HG02678 (cell line): ENCODE measurements at regions not wholly inside any gene's neighbourhood (a gene's known extent, or its start where the extent isn't known, plus 50 kb on each side); places are given as distances from the start of the nearest gene placed in this dataset.

Experiments
- ATAC-seq: cut with Tn5 transposase; IDR thresholded peaks from one replicate; pipeline ENCODE4 v1.9.1; 2021; ENCODE audit warnings: mild to moderate bottlenecking, moderate library complexity; ENCODE audit not compliant: unreplicated experiment

GRCh38 chr20:21808863-21809664 is 103.6 kb downstream of the PAX1 start:
- ATAC-seq = no peak

- ATAC-seq = no peak
Observed at GRCh38 chr20:21808139-21808538, 102.7 kb downstream of the PAX1 start.

- no peak for ATAC-seq
Observed at GRCh38 chr20:21804802-21805201, 99.3 kb downstream of the PAX1 start.

GRCh38 chr20:21801193-21801592 is 95.7 kb downstream of the PAX1 start:
- ATAC-seq = no peak

GRCh38 chr20:21798384-21798783 is 92.9 kb downstream of the PAX1 start:
- no peak for ATAC-seq

GRCh38 chr20:21796059-21796458 is 90.6 kb downstream of the PAX1 start:
- ATAC-seq = no peak

GRCh38 chr20:21788082-21788481 is 82.6 kb downstream of the PAX1 start:
- ATAC-seq = no peak

- no peak for ATAC-seq
Observed at GRCh38 chr20:21781446-21782075, 76.1 kb downstream of the PAX1 start.

- ATAC-seq = no peak
Observed at GRCh38 chr20:21780528-21780927, 75.1 kb downstream of the PAX1 start.
